Stimulated activated CD4-positive, alpha-beta T cell treated with anti-CD3 and anti-CD28 coated beads, Interleukin-4, amount 100 ng/mL, for 48 hours (primary cell): ENCODE measurements at regions not wholly inside any gene's neighbourhood (a gene's known extent, or its start where the extent isn't known, plus 50 kb on each side); places are given as distances from the start of the nearest gene placed in this dataset.

Experiments
- DNase-seq, 2 donors: peaks; one replicate each; pipeline ENCODE4 v3.0.0-alpha.2; 2020; ENCODE audit warnings: low read depth in 2 of 2

GRCh38 chr2:128686881-128687555, 368.4 kb upstream of the HS6ST1 start:
- DNase-seq: no peak

- no peak for DNase-seq
These were observed 368.9 kb upstream of the HS6ST1 start for GRCh38 chr2:128687565-128687964.

- no peak for DNase-seq
These were observed 371.3 kb upstream of the HS6ST1 start for GRCh38 chr2:128689971-128690370.

GRCh38 chr2:128690431-128690830, 371.8 kb upstream of the HS6ST1 start:
- DNase-seq: no peak

GRCh38 chr2:128690869-128691268, 372.2 kb upstream of the HS6ST1 start:
- no peak for DNase-seq

GRCh38 chr2:128691526-128691925, 372.9 kb upstream of the HS6ST1 start:
- no peak for DNase-seq

- DNase-seq: no peak
These were observed 374.5 kb upstream of the HS6ST1 start for GRCh38 chr2:128692895-128693742.

- DNase-seq: no peak
These were observed 375.0 kb upstream of the HS6ST1 start for GRCh38 chr2:128693743-128694029.

GRCh38 chr2:128695646-128696220, 377.1 kb upstream of the HS6ST1 start:
- no peak for DNase-seq

GRCh38 chr2:128696421-128696820, 377.8 kb upstream of the HS6ST1 start:
- no peak for DNase-seq

GRCh38 chr2:128701418-128701817, 382.8 kb upstream of the HS6ST1 start:
- DNase-seq: no peak

GRCh38 chr2:128702616-128703015, 383.9 kb upstream of the HS6ST1 start:
- no peak for DNase-seq

GRCh38 chr2:128708106-128708816, 389.6 kb upstream of the HS6ST1 start:
- DNase-seq: no peak

- DNase-seq: no peak
These were observed 391.6 kb upstream of the HS6ST1 start for GRCh38 chr2:128710242-128710641.

- no peak for DNase-seq
These were observed 392.1 kb upstream of the HS6ST1 start for GRCh38 chr2:128710729-128711128.

GRCh38 chr2:128714285-128714684, 395.6 kb upstream of the HS6ST1 start:
- DNase-seq: no peak

GRCh38 chr2:128714851-128715312, 396.2 kb upstream of the HS6ST1 start:
- DNase-seq: no peak

- no peak for DNase-seq
These were observed 396.7 kb upstream of the HS6ST1 start for GRCh38 chr2:128715360-128715759.

GRCh38 chr2:128716299-128716721, 397.6 kb upstream of the HS6ST1 start:
- DNase-seq: no peak

GRCh38 chr2:128717758-128718710, 399.4 kb upstream of the HS6ST1 start:
- no peak for DNase-seq
